Astrocyte (in vitro differentiated cells and primary cell): ENCODE measurements at regions not wholly inside any gene's neighbourhood (a gene's known extent, or its start where the extent isn't known, plus 50 kb on each side); places are given as distances from the start of the nearest gene placed in this dataset.

Source experiments
- DNase-seq: peaks from one replicate; pipeline ENCODE4 v3.0.0-alpha.2; 2010; ENCODE audit warnings: low read depth
- FAIRE-seq: peaks from 2 replicates; lab custom pipeline; 2011; peaks lifted over from hg19 to GRCh38; lab: Jason Lieb, UNC
- H2AFZ ChIP-seq: 2 replicates; pipeline ENCODE4 v1.6.0; 2012; ENCODE audit warnings: low read depth, low read length, inconsistent platforms
- H3K27ac ChIP-seq: 2 replicates; pipeline ENCODE4 v1.5.1; 2011; ENCODE audit warnings: low read depth, low read length, inconsistent platforms
- H3K27me3 ChIP-seq: 2 replicates; pipeline ENCODE4 v1.6.0; 2011; ENCODE audit warnings: low read length, inconsistent platforms; ENCODE audit not compliant: insufficient read depth
- H3K36me3 ChIP-seq: 2 replicates; pipeline ENCODE4 v1.5.1; 2011; ENCODE audit warnings: low read length, inconsistent platforms; ENCODE audit not compliant: insufficient read depth
- H3K4me1 ChIP-seq: 2 replicates; pipeline ENCODE4 v1.5.1; 2011; ENCODE audit warnings: low read length, inconsistent platforms; ENCODE audit not compliant: insufficient read depth
- H3K4me2 ChIP-seq: 2 replicates; pipeline ENCODE4 v1.6.0; 2012; ENCODE audit warnings: low read length, inconsistent platforms
- H3K4me3 ChIP-seq: 2 replicates; pipeline ENCODE4 v1.5.1; 2011; ENCODE audit warnings: low read depth, mild to moderate bottlenecking, low read length, inconsistent platforms; ENCODE audit not compliant: insufficient read depth
- H3K79me2 ChIP-seq: 2 replicates; pipeline ENCODE4 v1.6.0; 2012; ENCODE audit warnings: mild to moderate bottlenecking, low read length, inconsistent platforms; ENCODE audit not compliant: insufficient read depth
- H3K9ac ChIP-seq: 2 replicates; pipeline ENCODE4 v1.6.0; 2012; ENCODE audit warnings: mild to moderate bottlenecking, low read length, inconsistent platforms
- H3K9me3 ChIP-seq: 2 replicates; pipeline ENCODE4 v1.5.1; 2012; ENCODE audit warnings: low read depth, mild to moderate bottlenecking, low read length, inconsistent platforms; ENCODE audit not compliant: insufficient read depth
- H4K20me1 ChIP-seq: 2 replicates; pipeline ENCODE4 v1.6.0; 2012; ENCODE audit warnings: low read length, inconsistent platforms; ENCODE audit not compliant: insufficient read depth
- H3K27ac Mint-ChIP-seq: one replicate; pipeline ENCODE4 v1.8.0; 2021; ENCODE audit warnings: mild to moderate bottlenecking, mixed read lengths; ENCODE audit not compliant: unreplicated experiment
- H3K27me3 Mint-ChIP-seq: one replicate; pipeline ENCODE4 v1.8.0; 2021; ENCODE audit warnings: low read depth, mixed read lengths; ENCODE audit not compliant: unreplicated experiment
- H3K36me3 Mint-ChIP-seq: one replicate; pipeline ENCODE4 v1.8.0; 2021; ENCODE audit warnings: low read depth, mixed read lengths; ENCODE audit not compliant: unreplicated experiment
- H3K4me1 Mint-ChIP-seq: one replicate; pipeline ENCODE4 v1.8.0; 2021; ENCODE audit warnings: low read depth, mixed read lengths; ENCODE audit not compliant: unreplicated experiment
- H3K4me3 Mint-ChIP-seq: one replicate; pipeline ENCODE4 v1.8.0; 2021; ENCODE audit warnings: mild to moderate bottlenecking, moderate library complexity, mixed read lengths; ENCODE audit not compliant: unreplicated experiment
- H3K9me3 Mint-ChIP-seq: one replicate; pipeline ENCODE4 v1.8.0; 2021; ENCODE audit warnings: mild to moderate bottlenecking, mixed read lengths; ENCODE audit not compliant: unreplicated experiment
- EZH2 ChIP-seq: IDR thresholded peaks from 2 replicates; pipeline ENCODE4 v1.6.1; 2012; ENCODE audit warnings: mild to moderate bottlenecking, low read length, inconsistent platforms; ENCODE audit not compliant: insufficient read depth
- TF ChIP-seq, protein P1 (sequence below): IDR thresholded peaks from 2 replicates; pipeline ENCODE4 v1.5.1; 2011; ENCODE audit warnings: low read depth, mild to moderate bottlenecking, inconsistent platforms, low read length, moderate library complexity; ENCODE audit not compliant: insufficient read depth

DNA sequence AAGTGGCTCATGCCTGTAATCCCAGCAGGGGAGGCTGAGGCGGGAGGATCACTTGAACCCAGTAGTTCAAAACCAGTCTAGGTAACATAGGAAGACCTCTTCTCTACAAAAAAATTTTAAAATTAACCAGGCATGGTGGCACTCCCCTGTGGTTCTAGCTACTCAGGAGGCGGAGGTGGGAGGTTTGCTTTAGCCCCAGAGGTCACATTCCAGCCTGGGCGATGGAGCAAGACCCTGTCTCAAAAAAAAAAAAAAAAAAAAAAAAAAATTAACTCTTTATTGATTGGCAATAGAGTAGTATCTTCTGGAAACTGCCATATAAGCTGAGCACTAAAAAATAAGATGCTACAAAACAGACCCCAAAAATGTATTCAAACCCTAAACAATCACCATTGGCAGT is 69.5 kb downstream of the LLPH start:
- no peak for FAIRE-seq
- no peak for DNase-seq
- Histone ChIP-seq H3K79me2 (no peaks in the 10 kb centered on the region), H3K9me3 (no peaks in the 10 kb centered on the region), H3K9ac (no peak overlapping the region), H3K4me1 (peaks cover 10% of the 10 kb centered on the region), H2AFZ (no peak overlapping the region), H3K27me3 (no peaks in the 10 kb centered on the region), H3K4me2 (no peak overlapping the region), H3K27ac (no peak overlapping the region), H3K4me3 (no peak overlapping the region), H4K20me1 (peaks cover 2% of the 10 kb centered on the region), H3K36me3 (no peaks in the 10 kb centered on the region)
- peaks cover 20% of the 10 kb centered on the region for H3K4me1 Mint-ChIP-seq
- H3K27me3 Mint-ChIP-seq = peaks cover 2% of the 10 kb centered on the region
- H3K36me3 Mint-ChIP-seq = no peaks in the 10 kb centered on the region
- TF ChIP-seq, protein P1, sequence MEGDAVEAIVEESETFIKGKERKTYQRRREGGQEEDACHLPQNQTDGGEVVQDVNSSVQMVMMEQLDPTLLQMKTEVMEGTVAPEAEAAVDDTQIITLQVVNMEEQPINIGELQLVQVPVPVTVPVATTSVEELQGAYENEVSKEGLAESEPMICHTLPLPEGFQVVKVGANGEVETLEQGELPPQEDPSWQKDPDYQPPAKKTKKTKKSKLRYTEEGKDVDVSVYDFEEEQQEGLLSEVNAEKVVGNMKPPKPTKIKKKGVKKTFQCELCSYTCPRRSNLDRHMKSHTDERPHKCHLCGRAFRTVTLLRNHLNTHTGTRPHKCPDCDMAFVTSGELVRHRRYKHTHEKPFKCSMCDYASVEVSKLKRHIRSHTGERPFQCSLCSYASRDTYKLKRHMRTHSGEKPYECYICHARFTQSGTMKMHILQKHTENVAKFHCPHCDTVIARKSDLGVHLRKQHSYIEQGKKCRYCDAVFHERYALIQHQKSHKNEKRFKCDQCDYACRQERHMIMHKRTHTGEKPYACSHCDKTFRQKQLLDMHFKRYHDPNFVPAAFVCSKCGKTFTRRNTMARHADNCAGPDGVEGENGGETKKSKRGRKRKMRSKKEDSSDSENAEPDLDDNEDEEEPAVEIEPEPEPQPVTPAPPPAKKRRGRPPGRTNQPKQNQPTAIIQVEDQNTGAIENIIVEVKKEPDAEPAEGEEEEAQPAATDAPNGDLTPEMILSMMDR = no peak
- no peak for TF ChIP-seq EZH2
- no peak overlapping the region for H3K27ac Mint-ChIP-seq
- no peak overlapping the region for H3K4me3 Mint-ChIP-seq
- H3K9me3 Mint-ChIP-seq = no peaks in the 10 kb centered on the region

DNA sequence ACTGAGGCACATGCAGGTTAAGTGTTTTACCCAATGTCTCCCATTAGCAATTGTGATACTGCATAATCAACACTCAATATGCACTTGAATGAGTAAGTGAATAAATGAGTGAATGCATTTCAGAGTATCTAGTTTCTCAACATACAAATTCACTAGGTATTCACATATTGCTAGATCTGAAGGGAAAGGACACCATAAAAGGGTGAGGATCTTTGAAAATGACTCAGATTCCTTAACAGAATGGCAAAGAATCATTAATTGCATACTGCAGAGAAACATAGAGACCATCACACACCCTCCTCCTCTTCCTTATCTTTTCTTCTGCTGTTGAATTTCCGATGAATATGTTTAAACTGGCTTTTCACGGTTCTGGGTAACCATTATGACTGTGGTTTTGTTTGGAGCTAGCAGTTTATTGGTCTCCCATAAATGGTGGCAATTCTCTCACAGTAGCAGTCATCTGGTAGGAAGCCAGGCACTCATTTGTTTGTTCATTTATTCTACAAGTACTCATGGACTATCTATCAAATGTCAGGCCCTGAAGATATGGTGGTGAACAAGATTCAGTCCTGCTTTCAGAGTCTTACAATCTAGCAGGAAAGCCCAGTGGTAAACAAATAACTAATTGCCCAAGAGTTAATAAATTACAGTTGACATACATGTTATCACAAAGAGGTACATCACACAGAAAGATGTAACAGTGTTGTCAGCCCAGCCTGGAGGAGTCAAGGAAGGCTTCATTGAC is 70.2 kb downstream of the LLPH start:
- H3K27me3 Mint-ChIP-seq = peaks cover 4% of the 10 kb centered on the region
- Histone ChIP-seq H4K20me1 (no peaks in the 10 kb centered on the region), H3K4me2 (no peak overlapping the region), H3K27ac (no peak overlapping the region), H3K9me3 (no peaks in the 10 kb centered on the region), H3K4me1 (peaks cover 4% of the 10 kb centered on the region), H3K4me3 (no peak overlapping the region), H3K9ac (no peak overlapping the region), H3K27me3 (no peaks in the 10 kb centered on the region), H2AFZ (no peak overlapping the region), H3K36me3 (no peaks in the 10 kb centered on the region), H3K79me2 (no peaks in the 10 kb centered on the region)
- TF ChIP-seq, protein P1 = no peak
- TF ChIP-seq EZH2 = no peak
- H3K9me3 Mint-ChIP-seq = no peaks in the 10 kb centered on the region
- no peak overlapping the region for H3K27ac Mint-ChIP-seq
- peak; percentile 49 for DNase-seq
- no peak overlapping the region for H3K4me3 Mint-ChIP-seq
- FAIRE-seq = no peak
- H3K4me1 Mint-ChIP-seq = peaks cover 13% of the 10 kb centered on the region
- no peaks in the 10 kb centered on the region for H3K36me3 Mint-ChIP-seq

DNA sequence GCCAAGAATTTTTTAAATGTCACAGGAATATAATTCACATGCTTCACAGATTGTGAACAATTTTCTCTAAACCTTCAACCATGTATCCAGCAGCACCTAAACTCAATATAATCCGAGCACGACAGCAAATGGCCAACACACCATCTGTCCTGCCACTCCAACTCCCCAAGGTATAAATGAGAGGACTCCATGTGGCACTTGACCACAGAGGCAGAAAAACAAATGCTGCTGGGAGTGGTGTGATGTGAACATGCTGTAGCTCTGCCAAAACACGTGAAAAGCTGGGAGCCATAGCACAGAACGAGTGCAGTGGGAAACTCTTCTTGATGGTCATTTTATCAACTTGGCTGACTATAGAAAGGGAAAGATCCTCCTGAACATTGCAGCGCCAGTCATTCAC is 70.9 kb downstream of the LLPH start:
- H3K9me3 Mint-ChIP-seq = no peaks in the 10 kb centered on the region
- H3K27me3 ChIP-seq = no peaks in the 10 kb centered on the region
- H3K27me3 Mint-ChIP-seq = peaks cover 4% of the 10 kb centered on the region
- FAIRE-seq = no peak
- DNase-seq = no peak
- H3K9ac ChIP-seq = no peak overlapping the region
- no peak overlapping the region for H3K27ac ChIP-seq
- H3K27ac Mint-ChIP-seq = no peak overlapping the region
- no peaks in the 10 kb centered on the region for H3K9me3 ChIP-seq
- no peaks in the 10 kb centered on the region for H3K36me3 ChIP-seq
- H3K4me1 ChIP-seq = no peaks in the 10 kb centered on the region
- TF ChIP-seq, protein P1 = no peak
- TF ChIP-seq EZH2 = no peak
- H3K36me3 Mint-ChIP-seq = no peaks in the 10 kb centered on the region
- H3K4me1 Mint-ChIP-seq = peaks cover 6% of the 10 kb centered on the region
- no peak overlapping the region for H3K4me3 Mint-ChIP-seq
- H3K4me2 ChIP-seq = no peak overlapping the region
- no peaks in the 10 kb centered on the region for H4K20me1 ChIP-seq
- no peak overlapping the region for H3K4me3 ChIP-seq
- no peak overlapping the region for H2AFZ ChIP-seq
- no peaks in the 10 kb centered on the region for H3K79me2 ChIP-seq
